ENCODE measurements at regions not wholly inside any gene's neighbourhood (a gene's known extent, or its start where the extent isn't known, plus 50 kb on each side); places are given as distances from the start of the nearest gene placed in this dataset.

- no peak for TF ChIP-seq CTCF (IDR thresholded peaks at IDR 0.05)
- TF ChIP-seq POLR2A (IDR thresholded peaks at IDR 0.05): no peak
These were observed 172.0 kb upstream of the ALKAL2 start for GRCh38 chr2:459931-460330.

All from thyroid gland (tissue), 4 donors.